GM13976 (cell line): ENCODE measurements at regions not wholly inside any gene's neighbourhood (a gene's known extent, or its start where the extent isn't known, plus 50 kb on each side); places are given as distances from the start of the nearest gene placed in this dataset.

Experiments
- DNase-seq: peaks from one replicate; pipeline ENCODE4 v3.0.0; 2012; ENCODE audit warnings: low spot score
- in situ Hi-C: fragments of 300-500 bp; cut with MboI; formaldehyde crosslinking; loops from one replicate; pipeline ENCODE4 v1.12.0; 2022; ENCODE audit warnings: low sequenced_read_pairs, mixed read lengths, inconsistent platforms; ENCODE audit not compliant: unreplicated experiment
- TF ChIP-seq, protein P1 (sequence below): IDR thresholded peaks from 2 replicates; pipeline ENCODE4 v1.5.1; 2012; ENCODE audit warnings: borderline replicate concordance, mild to moderate bottlenecking; ENCODE audit not compliant: insufficient read depth; ENCODE audit errors: extremely low read depth, missing control alignments, control extremely low read depth

DNA sequence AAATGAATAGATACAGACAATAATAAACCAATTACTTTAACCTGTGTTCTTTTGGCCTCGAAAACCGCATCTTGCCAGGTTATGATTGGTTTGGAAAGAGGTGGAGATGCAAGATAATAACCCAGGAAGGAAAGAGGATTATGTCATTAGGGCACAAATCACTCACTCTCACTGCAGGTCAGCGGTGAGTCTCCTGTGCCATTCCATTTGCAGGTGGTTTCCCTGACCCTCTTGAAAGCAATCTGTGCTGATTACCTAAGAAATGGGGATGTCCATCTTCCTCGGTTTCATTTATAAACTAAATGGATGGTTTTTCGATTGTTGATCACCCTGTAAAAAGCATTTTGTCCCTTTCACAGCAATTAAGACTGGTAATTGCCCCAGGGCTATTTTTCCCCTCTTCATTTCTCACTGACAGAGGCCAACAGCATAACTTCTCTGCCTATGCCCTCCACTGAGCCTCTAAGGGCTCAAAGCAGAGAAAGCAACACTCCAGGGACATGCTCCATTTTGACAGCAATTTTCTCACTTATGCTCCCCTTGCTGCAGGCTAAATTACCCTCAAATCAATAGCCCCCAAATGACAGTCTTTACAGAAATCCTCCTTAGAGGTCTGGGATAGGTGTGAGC, 257.5 kb downstream of the IPMK start:
- in situ Hi-C loops: no loop called here
- DNase-seq: no peak
- TF ChIP-seq, protein P1, sequence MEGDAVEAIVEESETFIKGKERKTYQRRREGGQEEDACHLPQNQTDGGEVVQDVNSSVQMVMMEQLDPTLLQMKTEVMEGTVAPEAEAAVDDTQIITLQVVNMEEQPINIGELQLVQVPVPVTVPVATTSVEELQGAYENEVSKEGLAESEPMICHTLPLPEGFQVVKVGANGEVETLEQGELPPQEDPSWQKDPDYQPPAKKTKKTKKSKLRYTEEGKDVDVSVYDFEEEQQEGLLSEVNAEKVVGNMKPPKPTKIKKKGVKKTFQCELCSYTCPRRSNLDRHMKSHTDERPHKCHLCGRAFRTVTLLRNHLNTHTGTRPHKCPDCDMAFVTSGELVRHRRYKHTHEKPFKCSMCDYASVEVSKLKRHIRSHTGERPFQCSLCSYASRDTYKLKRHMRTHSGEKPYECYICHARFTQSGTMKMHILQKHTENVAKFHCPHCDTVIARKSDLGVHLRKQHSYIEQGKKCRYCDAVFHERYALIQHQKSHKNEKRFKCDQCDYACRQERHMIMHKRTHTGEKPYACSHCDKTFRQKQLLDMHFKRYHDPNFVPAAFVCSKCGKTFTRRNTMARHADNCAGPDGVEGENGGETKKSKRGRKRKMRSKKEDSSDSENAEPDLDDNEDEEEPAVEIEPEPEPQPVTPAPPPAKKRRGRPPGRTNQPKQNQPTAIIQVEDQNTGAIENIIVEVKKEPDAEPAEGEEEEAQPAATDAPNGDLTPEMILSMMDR: no peak

DNA sequence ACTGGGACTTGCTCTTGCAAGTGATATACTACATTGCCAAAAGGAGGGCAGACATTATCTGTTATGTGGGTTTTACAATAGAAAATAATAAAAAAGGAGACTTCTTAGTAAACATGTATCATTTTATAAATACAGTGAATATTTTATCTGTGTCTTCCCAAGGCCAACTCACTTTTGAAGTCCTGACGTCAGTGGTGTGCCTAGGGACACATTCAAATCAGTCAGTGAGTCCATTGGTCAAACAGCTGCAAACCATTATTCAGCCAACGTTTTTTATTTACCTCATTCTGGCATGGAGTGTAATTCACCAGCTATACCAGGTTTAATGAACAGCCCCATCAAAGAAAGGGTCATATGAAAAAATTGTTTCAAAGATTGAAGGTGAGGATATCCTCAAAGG, 263.7 kb downstream of the IPMK start:
- no peak for DNase-seq
- TF ChIP-seq, protein P1: no peak
- in situ Hi-C loops: no loop called here

DNA sequence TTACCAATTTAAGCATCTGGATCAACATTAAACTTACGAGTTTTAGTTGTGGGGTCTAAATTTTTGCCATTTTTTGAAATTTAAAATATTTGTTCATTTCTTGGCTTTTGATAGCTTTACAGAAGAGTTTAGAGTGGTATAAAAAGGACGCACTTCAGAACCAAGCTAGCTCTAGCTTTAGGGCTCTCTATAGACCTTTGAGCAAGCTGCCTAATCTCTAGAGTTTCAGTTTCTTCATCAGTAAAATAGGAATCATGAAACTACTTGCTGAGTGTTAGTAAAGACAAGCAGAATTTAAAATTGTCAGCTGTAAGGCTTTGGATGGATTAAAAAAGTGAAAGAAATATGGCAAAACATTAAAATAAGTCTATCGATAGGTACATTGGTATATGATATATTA, 266.5 kb downstream of the IPMK start:
- DNase-seq: no peak
- TF ChIP-seq, protein P1: no peak
- in situ Hi-C loops: no loop called here

DNA sequence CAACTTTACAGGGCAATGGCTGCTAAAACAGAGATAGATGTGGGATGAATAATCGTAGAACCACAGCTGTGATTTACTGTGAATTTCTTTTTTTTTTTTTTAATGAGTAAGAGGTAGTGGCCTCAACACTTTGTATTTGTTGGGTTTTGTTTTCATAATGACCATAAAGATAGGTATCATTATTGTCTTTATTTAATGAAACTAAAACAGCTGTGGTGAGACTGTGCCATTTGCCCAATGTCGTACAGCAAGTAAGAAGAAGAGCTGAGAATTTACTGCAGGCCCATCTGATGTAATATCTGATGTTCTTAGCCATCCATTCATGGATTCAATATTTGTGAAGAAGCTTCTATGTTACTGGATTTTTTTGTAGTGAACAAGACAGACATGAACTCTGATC, 271.2 kb downstream of the IPMK start:
- in situ Hi-C loops: no loop called here
- no peak for DNase-seq
- TF ChIP-seq, protein P1: no peak

DNA sequence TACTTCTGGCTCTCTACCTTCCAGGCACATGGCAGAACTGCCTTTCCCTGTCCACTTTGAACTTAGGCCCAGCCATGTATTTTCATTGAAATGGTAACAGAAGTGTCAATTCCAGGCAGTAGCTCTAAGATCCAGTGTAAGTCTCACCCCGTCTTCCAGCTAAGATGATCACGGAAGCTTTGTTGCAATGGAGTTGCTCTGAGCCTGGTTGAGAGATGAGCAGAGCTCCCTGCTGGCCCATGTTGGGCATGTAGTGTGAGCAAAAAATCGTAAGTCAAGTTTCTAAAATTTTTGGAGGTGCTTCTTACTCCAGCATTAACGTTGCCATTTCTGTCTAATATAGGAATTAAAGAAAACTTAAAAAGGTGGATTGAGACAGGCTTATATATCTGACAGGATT, 274.4 kb downstream of the IPMK start:
- TF ChIP-seq, protein P1: no peak
- in situ Hi-C loops: no loop called here
- DNase-seq: no peak

DNA sequence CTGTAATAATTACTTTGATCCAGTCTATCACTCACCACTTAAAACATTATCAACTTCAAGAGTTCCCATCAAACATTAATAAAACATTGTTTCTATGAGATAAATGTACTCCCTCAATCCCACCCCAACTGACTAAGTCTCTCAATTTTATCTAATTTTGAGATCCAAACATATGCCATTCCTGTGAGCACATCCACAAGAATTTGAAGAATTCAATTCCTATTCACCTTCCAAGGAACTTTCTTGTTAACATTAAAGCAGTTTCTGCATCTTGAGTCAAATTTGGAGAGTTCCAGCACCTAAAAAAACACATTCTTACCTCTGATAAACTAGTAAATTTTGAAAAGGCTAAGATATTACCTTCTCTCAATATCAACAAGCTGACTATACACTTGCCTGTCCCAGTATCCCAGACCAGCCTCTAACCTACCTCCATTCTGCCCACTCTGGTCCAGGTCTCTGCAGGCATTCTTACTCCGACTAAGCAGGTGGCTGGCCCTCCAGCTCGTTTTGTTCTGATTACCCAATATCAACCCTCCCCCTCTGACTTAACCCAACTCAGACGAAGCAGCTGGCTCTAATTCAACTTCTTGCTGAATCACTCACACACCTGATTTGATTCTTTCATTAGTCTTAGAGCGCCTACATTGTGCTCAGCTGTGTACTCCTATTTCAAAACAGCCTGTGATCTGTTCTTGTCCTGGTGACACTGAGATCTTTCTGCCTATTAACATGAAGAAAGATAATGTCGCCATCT, 275.2 kb downstream of the IPMK start:
- DNase-seq: no peak
- in situ Hi-C loops: no loop called here
- TF ChIP-seq, protein P1: no peak

DNA sequence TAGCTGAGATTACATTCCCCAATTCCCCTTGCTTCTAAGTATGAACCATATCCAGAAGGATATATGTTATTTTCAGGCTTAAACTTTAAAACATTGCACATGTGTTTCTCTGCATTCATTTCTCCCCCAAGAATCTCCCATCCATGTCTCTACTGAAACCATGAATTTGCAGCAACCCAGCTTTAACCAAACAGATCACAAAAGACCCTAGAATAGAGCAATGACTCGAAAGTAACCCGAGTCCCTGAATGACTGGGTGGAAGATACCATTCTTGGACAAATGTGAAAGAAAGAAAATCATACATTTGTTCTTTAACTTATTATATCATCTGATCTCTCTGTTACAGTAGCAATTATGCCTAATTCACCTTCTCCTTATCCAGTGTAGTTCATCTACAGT, 278.7 kb downstream of the IPMK start:
- in situ Hi-C loops: no loop called here
- TF ChIP-seq, protein P1: no peak
- DNase-seq: no peak
